Vagina (tissue), 2 donors: ENCODE measurements at regions not wholly inside any gene's neighbourhood (a gene's known extent, or its start where the extent isn't known, plus 50 kb on each side); places are given as distances from the start of the nearest gene placed in this dataset.

ENCODE experiments used
- POLR2A ChIP-seq, 2 donors: fragments of 450-650 bp; IDR thresholded peaks; one replicate each; pipeline ENCODE4 v1.6.1; 2017; ENCODE audit warnings: antibody characterized with exemption in 2 of 2, mild to moderate bottlenecking in 2 of 2, moderate library complexity in 2 of 2
- POLR2AphosphoS5 ChIP-seq, 2 donors: sonication (generic); formaldehyde crosslinking; IDR thresholded peaks; one replicate each; pipeline ENCODE4 v1.9.0; 2017; ENCODE audit warnings: antibody characterized with exemption in 2 of 2, mild to moderate bottlenecking in 2 of 2, low read depth in 1 of 2; ENCODE audit not compliant: insufficient read depth in 1 of 2
- TF ChIP-seq, protein P1 (sequence below), 3 experiments: fragments of 450-650 bp in 2 of 3; fragments of 200-600 bp in 1 of 3; sonication (generic) in 1 of 3; IDR thresholded peaks; one replicate each; pipeline ENCODE4 v1.5.1; 2017 to 2019; ENCODE audit warnings: antibody characterized with exemption in 3 of 3, mild to moderate bottlenecking in 2 of 3, moderate library complexity in 2 of 3

DNA sequence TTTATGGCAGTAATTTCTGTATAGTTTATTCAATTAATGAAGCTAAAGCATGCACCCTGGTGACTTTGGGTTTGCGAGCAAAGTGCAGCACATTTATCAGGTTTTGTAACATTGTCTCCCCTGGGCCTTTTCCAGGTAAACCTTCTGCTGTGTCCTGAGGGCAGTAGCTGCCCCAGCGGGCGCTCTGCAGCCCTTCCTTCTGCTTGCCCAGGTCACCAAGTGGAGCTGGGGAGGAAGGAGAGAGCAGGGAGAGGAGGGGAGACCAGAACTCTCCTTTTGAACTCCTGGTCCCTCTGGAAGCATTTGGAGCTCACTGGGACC is 145.6 kb downstream of the DLL1 start:
- TF ChIP-seq, protein P1, sequence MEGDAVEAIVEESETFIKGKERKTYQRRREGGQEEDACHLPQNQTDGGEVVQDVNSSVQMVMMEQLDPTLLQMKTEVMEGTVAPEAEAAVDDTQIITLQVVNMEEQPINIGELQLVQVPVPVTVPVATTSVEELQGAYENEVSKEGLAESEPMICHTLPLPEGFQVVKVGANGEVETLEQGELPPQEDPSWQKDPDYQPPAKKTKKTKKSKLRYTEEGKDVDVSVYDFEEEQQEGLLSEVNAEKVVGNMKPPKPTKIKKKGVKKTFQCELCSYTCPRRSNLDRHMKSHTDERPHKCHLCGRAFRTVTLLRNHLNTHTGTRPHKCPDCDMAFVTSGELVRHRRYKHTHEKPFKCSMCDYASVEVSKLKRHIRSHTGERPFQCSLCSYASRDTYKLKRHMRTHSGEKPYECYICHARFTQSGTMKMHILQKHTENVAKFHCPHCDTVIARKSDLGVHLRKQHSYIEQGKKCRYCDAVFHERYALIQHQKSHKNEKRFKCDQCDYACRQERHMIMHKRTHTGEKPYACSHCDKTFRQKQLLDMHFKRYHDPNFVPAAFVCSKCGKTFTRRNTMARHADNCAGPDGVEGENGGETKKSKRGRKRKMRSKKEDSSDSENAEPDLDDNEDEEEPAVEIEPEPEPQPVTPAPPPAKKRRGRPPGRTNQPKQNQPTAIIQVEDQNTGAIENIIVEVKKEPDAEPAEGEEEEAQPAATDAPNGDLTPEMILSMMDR (IDR thresholded peaks at IDR 0.05), result no peak
- TF ChIP-seq POLR2A (IDR thresholded peaks at IDR 0.05) (no peak), POLR2AphosphoS5 (IDR thresholded peaks at IDR 0.05; ENCODE audit: insufficient read depth in 1 of 2, low read depth in 1 of 2) (no peak)
